WTC11 (cell line): ENCODE measurements at regions not wholly inside any gene's neighbourhood (a gene's known extent, or its start where the extent isn't known, plus 50 kb on each side); places are given as distances from the start of the nearest gene placed in this dataset.

Experiments used
- ATAC-seq: fragments of 200-7000 bp; cut with Tn5 transposase; 2 replicates; pipeline ENCODE4 v1.10.0; 2021; ENCODE audit warnings: mild to moderate bottlenecking, moderate library complexity
- CTCF ChIA-PET: fragments of 300-600 bp; sonication (Branson Sonifier 250); formaldehyde crosslinking; loops from one replicate; lab custom pipeline; 2021; ENCODE audit warnings: antibody characterized with exemption; lab: Charles Lee
- POLR2A ChIA-PET: fragments of 350-600 bp; sonication (Branson Sonifier 250); formaldehyde crosslinking; loops from one replicate; lab custom pipeline; 2021; ENCODE audit warnings: antibody characterized with exemption; lab: Charles Lee
- DNase-seq: peaks from one replicate; pipeline ENCODE4 v3.0.0; 2021; ENCODE audit warnings: low spot score
- H3K27ac Mint-ChIP-seq: 2 replicates; pipeline ENCODE4 v1.8.0; 2021; ENCODE audit warnings: mixed read lengths
- H3K27me3 Mint-ChIP-seq: 2 replicates; pipeline ENCODE4 v1.8.0; 2021; ENCODE audit warnings: low read depth, mild to moderate bottlenecking, moderate library complexity, mixed read lengths
- H3K36me3 Mint-ChIP-seq: 2 replicates; pipeline ENCODE4 v1.8.0; 2021; ENCODE audit warnings: mixed read lengths
- H3K4me1 Mint-ChIP-seq: 2 replicates; pipeline ENCODE4 v1.8.0; 2022; ENCODE audit warnings: mixed read lengths
- H3K4me3 Mint-ChIP-seq: 2 replicates; pipeline ENCODE4 v1.8.0; 2021; ENCODE audit warnings: mild to moderate bottlenecking, moderate library complexity, mixed read lengths
- H3K9me3 Mint-ChIP-seq: 2 replicates; pipeline ENCODE4 v1.8.0; 2021; ENCODE audit warnings: mixed read lengths
- ATF1 ChIP-seq: sonication (generic); formaldehyde crosslinking; IDR thresholded peaks from 2 replicates; pipeline ENCODE4 v1.8.1; 2023; ENCODE audit warnings: mild to moderate bottlenecking, moderate library complexity, missing genetic modification reagents
- CBFB ChIP-seq: sonication (generic); formaldehyde crosslinking; IDR thresholded peaks from 2 replicates; pipeline ENCODE4 v1.8.1; 2022; ENCODE audit warnings: mild to moderate bottlenecking, low read depth, missing genetic modification reagents
- CREB1 ChIP-seq: sonication (generic); formaldehyde crosslinking; IDR thresholded peaks from 2 replicates; pipeline ENCODE4 v1.8.0; 2023; ENCODE audit warnings: mild to moderate bottlenecking, missing genetic modification reagents
- ELF4 ChIP-seq: sonication (generic); formaldehyde crosslinking; IDR thresholded peaks from 2 replicates; pipeline ENCODE4 v1.8.1; 2022; ENCODE audit warnings: low read depth, mild to moderate bottlenecking, moderate library complexity, missing genetic modification reagents
- ERG ChIP-seq: fragments of 250-450 bp; sonication (Bioruptor Pico); IDR thresholded peaks from 2 replicates; pipeline ENCODE4 v1.8.0; 2021; ENCODE audit warnings: mild to moderate bottlenecking
- ESRRA ChIP-seq: sonication (generic); formaldehyde crosslinking; IDR thresholded peaks from 2 replicates; pipeline ENCODE4 v1.8.1; 2022; ENCODE audit warnings: mild to moderate bottlenecking, missing genetic modification reagents, borderline replicate concordance
- ETV6 ChIP-seq: sonication (generic); formaldehyde crosslinking; IDR thresholded peaks from 2 replicates; pipeline ENCODE4 v1.8.1; 2022; ENCODE audit warnings: mild to moderate bottlenecking, missing genetic modification reagents
- FOXP1 ChIP-seq: sonication (generic); formaldehyde crosslinking; IDR thresholded peaks from 2 replicates; pipeline ENCODE4 v1.8.0; 2022; ENCODE audit warnings: missing genetic modification reagents, mild to moderate bottlenecking, moderate library complexity, borderline replicate concordance
- HMGA2 ChIP-seq: fragments of 250-450 bp; sonication (Bioruptor Pico); IDR thresholded peaks from 2 replicates; pipeline ENCODE4 v1.4.0; 2021; ENCODE audit warnings: mild to moderate bottlenecking, moderate library complexity
- JAZF1 ChIP-seq: fragments of 250-450 bp; sonication (Bioruptor Pico); IDR thresholded peaks from 2 replicates; pipeline ENCODE4 v1.9.0; 2021; ENCODE audit warnings: moderate library complexity, mild to moderate bottlenecking, inconsistent platforms
- KAT7 ChIP-seq: sonication (generic); formaldehyde crosslinking; IDR thresholded peaks from 2 replicates; pipeline ENCODE4 v1.8.1; 2023; ENCODE audit warnings: missing genetic modification reagents, mild to moderate bottlenecking, borderline replicate concordance
- MXD4 ChIP-seq: fragments of 250-450 bp; sonication (Bioruptor Pico); IDR thresholded peaks from 2 replicates; pipeline ENCODE4 v1.8.0; 2021; ENCODE audit warnings: mild to moderate bottlenecking, moderate library complexity, borderline replicate concordance
- OVOL2 ChIP-seq: fragments of 250-450 bp; sonication (Bioruptor Pico); IDR thresholded peaks from 2 replicates; pipeline ENCODE4 v1.9.0; 2021; ENCODE audit warnings: mild to moderate bottlenecking, borderline replicate concordance
- SOX15 ChIP-seq: fragments of 250-450 bp; sonication (Bioruptor Pico); IDR thresholded peaks from 2 replicates; pipeline ENCODE4 v1.9.0; 2021; ENCODE audit warnings: mild to moderate bottlenecking
- SP1 ChIP-seq: sonication (generic); formaldehyde crosslinking; conservative IDR thresholded peaks from 2 replicates; pipeline ENCODE4 v1.8.1; 2022; ENCODE audit warnings: missing genetic modification reagents
- STAT6 ChIP-seq: sonication (generic); formaldehyde crosslinking; conservative IDR thresholded peaks from 2 replicates; pipeline ENCODE4 v1.8.1; 2023; ENCODE audit warnings: mild to moderate bottlenecking, low read depth, missing genetic modification reagents, moderate library complexity
- TCF7 ChIP-seq: sonication (generic); formaldehyde crosslinking; IDR thresholded peaks from 2 replicates; pipeline ENCODE4 v1.8.0; 2022; ENCODE audit warnings: mild to moderate bottlenecking, low read depth, missing genetic modification reagents, moderate library complexity
- USF1 ChIP-seq: sonication (generic); formaldehyde crosslinking; IDR thresholded peaks from 2 replicates; pipeline ENCODE4 v1.8.0; 2022; ENCODE audit warnings: mild to moderate bottlenecking, missing genetic modification reagents
- ZBTB21 ChIP-seq: sonication (generic); formaldehyde crosslinking; IDR thresholded peaks from 2 replicates; pipeline ENCODE4 v1.8.1; 2023; ENCODE audit warnings: mild to moderate bottlenecking, missing genetic modification reagents, borderline replicate concordance
- ZNF121 ChIP-seq: sonication (generic); formaldehyde crosslinking; IDR thresholded peaks from 2 replicates; pipeline ENCODE4 v1.8.0; 2023; ENCODE audit warnings: missing genetic modification reagents
- ZNF219 ChIP-seq: sonication (generic); formaldehyde crosslinking; IDR thresholded peaks from 2 replicates; pipeline ENCODE4 v1.8.0; 2023; ENCODE audit warnings: missing genetic modification reagents, mild to moderate bottlenecking, borderline replicate concordance
- ZNF317 ChIP-seq: sonication (generic); formaldehyde crosslinking; IDR thresholded peaks from 2 replicates; pipeline ENCODE4 v1.8.1; 2023; ENCODE audit warnings: low read depth, mild to moderate bottlenecking, moderate library complexity, missing genetic modification reagents, borderline replicate concordance
- ZNF671 ChIP-seq: fragments of 250-450 bp; sonication (Bioruptor Pico); IDR thresholded peaks from 2 replicates; pipeline ENCODE4 v1.8.0; 2021; ENCODE audit warnings: mild to moderate bottlenecking
- TF ChIP-seq, protein P1 (sequence below): sonication (generic); formaldehyde crosslinking; IDR thresholded peaks from 2 replicates; pipeline ENCODE4 v1.8.0; 2022; ENCODE audit warnings: mild to moderate bottlenecking, missing genetic modification reagents
- TF ChIP-seq, protein P2 (sequence below): sonication (generic); formaldehyde crosslinking; IDR thresholded peaks from 2 replicates; pipeline ENCODE4 v1.8.0; 2023; ENCODE audit warnings: mild to moderate bottlenecking, missing genetic modification reagents

DNA sequence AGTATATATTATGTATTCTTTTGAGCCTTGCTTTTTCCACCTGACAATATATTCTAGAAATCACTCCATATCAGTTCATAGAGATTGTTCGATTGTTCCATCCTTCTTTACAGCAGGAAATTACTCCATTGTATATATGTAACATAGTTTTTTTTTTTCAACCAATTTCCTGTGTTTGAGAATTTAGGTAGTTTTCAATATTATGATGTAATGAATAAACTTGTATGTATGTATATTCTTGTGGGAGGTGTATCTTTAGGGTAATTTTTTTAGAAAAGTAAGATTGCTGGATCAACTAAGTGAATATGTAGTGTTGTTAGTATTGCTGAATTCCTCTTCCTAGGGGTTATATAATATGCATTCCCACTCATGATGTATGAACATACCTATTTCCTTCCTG, 165.9 kb upstream of the PITX1 start:
- DNase-seq (no peak), ATAC-seq (no peak)
- no peak overlapping the region for H3K27ac Mint-ChIP-seq
- peaks cover 20% of the 10 kb centered on the region; the same call in 1 of the 2 replicates for H3K27me3 Mint-ChIP-seq
- ChIA-PET CTCF (no interaction called here), POLR2A (no interaction called here)
- no peak overlapping the region for H3K4me3 Mint-ChIP-seq
- H3K9me3 Mint-ChIP-seq = peaks cover 32% of the 10 kb centered on the region
- H3K36me3 Mint-ChIP-seq = peaks cover 13% of the 10 kb centered on the region
- H3K4me1 Mint-ChIP-seq = no peaks in the 10 kb centered on the region; the same call in 1 of the 2 replicates
- TF ChIP-seq SOX15 = no peak
- TF ChIP-seq ZNF219 (CRISPR knock-in tag) = no peak
- TF ChIP-seq ZBTB21 = no peak
- TF ChIP-seq CREB1 = no peak
- TF ChIP-seq ESRRA (CRISPR knock-in tag) = no peak
- no peak for TF ChIP-seq STAT6 (CRISPR knock-in tag)
- no peak for TF ChIP-seq ETV6 (CRISPR knock-in tag)
- TF ChIP-seq MXD4 (CRISPR knock-in tag) = no peak
- TF ChIP-seq, protein P1, sequence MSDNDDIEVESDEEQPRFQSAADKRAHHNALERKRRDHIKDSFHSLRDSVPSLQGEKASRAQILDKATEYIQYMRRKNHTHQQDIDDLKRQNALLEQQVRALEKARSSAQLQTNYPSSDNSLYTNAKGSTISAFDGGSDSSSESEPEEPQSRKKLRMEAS (CRISPR knock-in tag) = no peak
- no peak for TF ChIP-seq ZNF317
- no peak for TF ChIP-seq ATF1 (CRISPR knock-in tag)
- no peak for TF ChIP-seq ERG (CRISPR knock-in tag)
- TF ChIP-seq ELF4 = no peak
- TF ChIP-seq ZNF671 (CRISPR knock-in tag) = no peak
- no peak for TF ChIP-seq USF1 (CRISPR knock-in tag)

DNA sequence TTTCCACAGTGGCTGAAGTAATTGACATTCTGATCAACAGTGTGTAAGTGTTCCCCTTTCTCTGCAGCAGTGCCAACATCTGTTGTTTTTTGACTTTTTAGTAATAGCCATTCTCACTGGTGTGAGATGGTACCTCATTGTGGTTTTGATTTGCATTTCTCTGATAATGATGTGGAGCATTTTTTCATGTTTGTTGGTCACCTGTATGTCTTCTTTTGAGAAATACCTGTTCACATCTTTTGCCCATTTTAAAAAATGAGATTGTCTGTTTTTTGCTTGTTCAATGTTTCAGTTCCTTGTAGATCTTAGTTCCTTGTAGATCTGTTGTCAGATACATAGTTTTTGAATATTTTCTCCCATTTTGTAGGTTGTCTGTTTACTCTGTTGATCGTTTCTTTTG, 162.5 kb upstream of the PITX1 start:
- no peak overlapping the region for H3K4me3 Mint-ChIP-seq
- TF ChIP-seq JAZF1 (CRISPR knock-in tag) = no peak
- no peak for TF ChIP-seq HMGA2 (CRISPR knock-in tag)
- TF ChIP-seq OVOL2 (CRISPR knock-in tag) = no peak
- no peak for TF ChIP-seq KAT7 (CRISPR knock-in tag)
- TF ChIP-seq SP1 (CRISPR knock-in tag) = no peak
- no peak for TF ChIP-seq CBFB (CRISPR knock-in tag)
- TF ChIP-seq ELF4 = no peak
- TF ChIP-seq, protein P2, sequence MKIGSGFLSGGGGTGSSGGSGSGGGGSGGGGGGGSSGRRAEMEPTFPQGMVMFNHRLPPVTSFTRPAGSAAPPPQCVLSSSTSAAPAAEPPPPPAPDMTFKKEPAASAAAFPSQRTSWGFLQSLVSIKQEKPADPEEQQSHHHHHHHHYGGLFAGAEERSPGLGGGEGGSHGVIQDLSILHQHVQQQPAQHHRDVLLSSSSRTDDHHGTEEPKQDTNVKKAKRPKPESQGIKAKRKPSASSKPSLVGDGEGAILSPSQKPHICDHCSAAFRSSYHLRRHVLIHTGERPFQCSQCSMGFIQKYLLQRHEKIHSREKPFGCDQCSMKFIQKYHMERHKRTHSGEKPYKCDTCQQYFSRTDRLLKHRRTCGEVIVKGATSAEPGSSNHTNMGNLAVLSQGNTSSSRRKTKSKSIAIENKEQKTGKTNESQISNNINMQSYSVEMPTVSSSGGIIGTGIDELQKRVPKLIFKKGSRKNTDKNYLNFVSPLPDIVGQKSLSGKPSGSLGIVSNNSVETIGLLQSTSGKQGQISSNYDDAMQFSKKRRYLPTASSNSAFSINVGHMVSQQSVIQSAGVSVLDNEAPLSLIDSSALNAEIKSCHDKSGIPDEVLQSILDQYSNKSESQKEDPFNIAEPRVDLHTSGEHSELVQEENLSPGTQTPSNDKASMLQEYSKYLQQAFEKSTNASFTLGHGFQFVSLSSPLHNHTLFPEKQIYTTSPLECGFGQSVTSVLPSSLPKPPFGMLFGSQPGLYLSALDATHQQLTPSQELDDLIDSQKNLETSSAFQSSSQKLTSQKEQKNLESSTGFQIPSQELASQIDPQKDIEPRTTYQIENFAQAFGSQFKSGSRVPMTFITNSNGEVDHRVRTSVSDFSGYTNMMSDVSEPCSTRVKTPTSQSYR (CRISPR knock-in tag) = no peak
- TF ChIP-seq FOXP1 (CRISPR knock-in tag) = no peak
- no peak for TF ChIP-seq TCF7 (CRISPR knock-in tag)
- TF ChIP-seq ZNF121 (CRISPR knock-in tag) = no peak
- no peak overlapping the region for H3K27ac Mint-ChIP-seq
- H3K4me1 Mint-ChIP-seq = 0 out of 2 replicates have a peak, but pooled peaks cover 2% of the 10 kb centered on the region
- ATAC-seq = no peak
- peaks cover 9% of the 10 kb centered on the region for H3K9me3 Mint-ChIP-seq
- H3K36me3 Mint-ChIP-seq = no peaks in the 10 kb centered on the region
- ChIA-PET POLR2A (no interaction called here), CTCF (no interaction called here)
- H3K27me3 Mint-ChIP-seq = peaks cover 48% of the 10 kb centered on the region
- DNase-seq = no peak
